ENCODE measurements at regions not wholly inside any gene's neighbourhood (a gene's known extent, or its start where the extent isn't known, plus 50 kb on each side); places are given as distances from the start of the nearest gene placed in this dataset.

GRCh38 chr18:45384137-45384961, 230.9 kb upstream of the SLC14A2 start:
- Histone ChIP-seq H3K36me3 (ENCODE audit: insufficient read depth, low read length) (no peaks in the 10 kb centered on the region), H3K9ac (ENCODE audit: insufficient read length) (no peak overlapping the region), H3K4me3 (no peak overlapping the region), H3K27ac (no peak overlapping the region), H3K9me3 (ENCODE audit: low read depth, low read length) (no peaks in the 10 kb centered on the region)
- no peak for TF ChIP-seq FOXP2 (optimal IDR thresholded peaks at IDR 0.05; ENCODE audit: control extremely low read depth, extremely low read length, insufficient read depth)
- TF ChIP-seq EZH2 (IDR thresholded peaks at IDR 0.05) = no peak
- TF ChIP-seq POLR2AphosphoS5 (IDR thresholded peaks at IDR 0.05; ENCODE audit: borderline replicate concordance, low read depth, low read length) = no peak
- peak; percentile 28 for DNase-seq (ENCODE audit: low read depth, low spot score)

- no peaks in the 10 kb centered on the region for H3K36me3 ChIP-seq (ENCODE audit: insufficient read depth, low read length)
- no peak overlapping the region for H3K9ac ChIP-seq (ENCODE audit: insufficient read length)
- TF ChIP-seq EZH2 (IDR thresholded peaks at IDR 0.05) (no peak), FOXP2 (optimal IDR thresholded peaks at IDR 0.05; ENCODE audit: control extremely low read depth, extremely low read length, insufficient read depth) (no peak), POLR2AphosphoS5 (IDR thresholded peaks at IDR 0.05; ENCODE audit: borderline replicate concordance, low read depth, low read length) (no peak)
- H3K4me3 ChIP-seq = no peak overlapping the region
- DNase-seq (ENCODE audit: low read depth, low spot score) = no peak
- H3K9me3 ChIP-seq (ENCODE audit: low read depth, low read length) = no peaks in the 10 kb centered on the region
- no peak overlapping the region for H3K27ac ChIP-seq
These were observed 230.3 kb upstream of the SLC14A2 start for GRCh38 chr18:45384962-45385315.

DNA sequence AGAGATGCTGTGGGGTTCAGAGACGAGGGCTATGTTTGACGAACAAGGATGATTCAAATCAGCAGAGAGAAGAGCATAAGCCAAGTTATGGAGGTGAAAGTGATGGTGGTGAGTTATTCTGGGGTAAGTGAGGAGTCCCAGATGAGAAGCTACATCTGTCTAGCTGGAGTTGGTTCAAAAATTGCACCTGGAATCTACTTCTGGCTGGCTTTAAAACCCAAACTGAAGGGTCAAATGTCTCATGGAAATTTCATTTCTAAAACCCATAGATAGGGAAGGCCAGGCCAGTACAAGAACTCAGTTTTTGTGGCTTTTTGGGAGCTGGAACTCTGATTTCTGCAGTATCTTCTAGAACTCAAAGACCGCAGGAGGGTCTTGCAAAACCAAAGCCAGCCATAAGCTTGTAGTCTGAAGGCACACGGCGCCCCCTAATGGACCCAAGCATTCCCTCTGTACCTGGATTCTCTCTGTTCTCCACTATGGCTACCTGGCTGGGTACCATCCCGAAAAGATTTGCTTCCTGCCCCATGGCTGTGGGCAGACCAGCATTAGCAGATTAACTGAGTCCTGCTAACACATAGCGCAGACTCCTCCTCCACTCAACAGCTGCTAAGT, 229.1 kb upstream of the SLC14A2 start:
- Histone ChIP-seq H3K9ac (ENCODE audit: insufficient read length) (no peak overlapping the region), H3K4me3 (no peak overlapping the region)
- DNase-seq (ENCODE audit: low read depth, low spot score) = no peak

GRCh38 chr18:45387229-45387628, 228.0 kb upstream of the SLC14A2 start:
- Histone ChIP-seq H3K9ac (ENCODE audit: insufficient read length) (no peak overlapping the region), H3K4me3 (no peak overlapping the region), H3K27ac (no peak overlapping the region), H3K36me3 (ENCODE audit: insufficient read depth, low read length) (no peaks in the 10 kb centered on the region), H3K9me3 (ENCODE audit: low read depth, low read length) (no peaks in the 10 kb centered on the region)
- TF ChIP-seq POLR2AphosphoS5 (IDR thresholded peaks at IDR 0.05; ENCODE audit: borderline replicate concordance, low read depth, low read length) (no peak), EZH2 (IDR thresholded peaks at IDR 0.05) (no peak), FOXP2 (optimal IDR thresholded peaks at IDR 0.05; ENCODE audit: control extremely low read depth, extremely low read length, insufficient read depth) (no peak)
- DNase-seq (ENCODE audit: low read depth, low spot score) = no peak

More for the DNA sequence above, 229.1 kb upstream of the SLC14A2 start:
- no peaks in the 10 kb centered on the region for H3K9me3 ChIP-seq (ENCODE audit: low read depth, low read length)
- no peak for TF ChIP-seq EZH2 (IDR thresholded peaks at IDR 0.05)
- TF ChIP-seq POLR2AphosphoS5 (IDR thresholded peaks at IDR 0.05; ENCODE audit: borderline replicate concordance, low read depth, low read length) = no peak
- TF ChIP-seq FOXP2 (optimal IDR thresholded peaks at IDR 0.05; ENCODE audit: control extremely low read depth, extremely low read length, insufficient read depth) = no peak
- H3K27ac ChIP-seq = no peak overlapping the region
- H3K36me3 ChIP-seq (ENCODE audit: insufficient read depth, low read length) = no peaks in the 10 kb centered on the region

GRCh38 chr18:45398448-45398847, 216.8 kb upstream of the SLC14A2 start:
- TF ChIP-seq FOXP2 (optimal IDR thresholded peaks at IDR 0.05; ENCODE audit: control extremely low read depth, extremely low read length, insufficient read depth) = no peak
- no peak for TF ChIP-seq POLR2AphosphoS5 (IDR thresholded peaks at IDR 0.05; ENCODE audit: borderline replicate concordance, low read depth, low read length)
- no peak for TF ChIP-seq EZH2 (IDR thresholded peaks at IDR 0.05)
- Histone ChIP-seq H3K36me3 (ENCODE audit: insufficient read depth, low read length) (no peaks in the 10 kb centered on the region), H3K9ac (ENCODE audit: insufficient read length) (no peak overlapping the region), H3K4me3 (no peak overlapping the region), H3K27ac (no peak overlapping the region), H3K9me3 (ENCODE audit: low read depth, low read length) (no peaks in the 10 kb centered on the region)
- no peak for DNase-seq (ENCODE audit: low read depth, low spot score)

GRCh38 chr18:45399146-45399545, 216.1 kb upstream of the SLC14A2 start:
- no peak overlapping the region for H3K9ac ChIP-seq (ENCODE audit: insufficient read length)
- TF ChIP-seq POLR2AphosphoS5 (IDR thresholded peaks at IDR 0.05; ENCODE audit: borderline replicate concordance, low read depth, low read length) (no peak), FOXP2 (optimal IDR thresholded peaks at IDR 0.05; ENCODE audit: control extremely low read depth, extremely low read length, insufficient read depth) (no peak), EZH2 (IDR thresholded peaks at IDR 0.05) (no peak)
- no peaks in the 10 kb centered on the region for H3K36me3 ChIP-seq (ENCODE audit: insufficient read depth, low read length)
- no peaks in the 10 kb centered on the region for H3K9me3 ChIP-seq (ENCODE audit: low read depth, low read length)
- DNase-seq (ENCODE audit: low read depth, low spot score) = no peak
- no peak overlapping the region for H3K27ac ChIP-seq
- H3K4me3 ChIP-seq = no peak overlapping the region

DNA sequence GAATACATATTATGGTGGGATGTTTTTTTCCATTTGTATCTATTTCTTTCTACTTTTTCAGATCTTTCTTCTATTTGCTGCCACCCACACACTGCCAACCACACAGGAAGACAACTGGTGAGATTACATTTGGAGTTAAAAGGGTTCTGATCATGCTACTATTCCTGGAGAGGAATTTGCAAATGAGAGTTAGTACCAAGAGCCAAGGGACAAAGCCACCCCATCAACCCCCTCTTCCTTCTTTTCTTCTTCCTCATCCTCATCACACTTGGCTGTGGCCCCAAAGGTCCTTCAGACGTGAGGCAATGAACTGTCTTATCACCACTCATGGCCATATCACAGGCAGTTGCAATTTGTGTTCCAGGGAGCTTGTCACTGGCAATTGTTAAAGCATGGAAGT, 215.6 kb upstream of the SLC14A2 start:
- DNase-seq (ENCODE audit: low read depth, low spot score) = no peak
- H3K27ac ChIP-seq = no peak overlapping the region
- no peak overlapping the region for H3K9ac ChIP-seq (ENCODE audit: insufficient read length)

DNA sequence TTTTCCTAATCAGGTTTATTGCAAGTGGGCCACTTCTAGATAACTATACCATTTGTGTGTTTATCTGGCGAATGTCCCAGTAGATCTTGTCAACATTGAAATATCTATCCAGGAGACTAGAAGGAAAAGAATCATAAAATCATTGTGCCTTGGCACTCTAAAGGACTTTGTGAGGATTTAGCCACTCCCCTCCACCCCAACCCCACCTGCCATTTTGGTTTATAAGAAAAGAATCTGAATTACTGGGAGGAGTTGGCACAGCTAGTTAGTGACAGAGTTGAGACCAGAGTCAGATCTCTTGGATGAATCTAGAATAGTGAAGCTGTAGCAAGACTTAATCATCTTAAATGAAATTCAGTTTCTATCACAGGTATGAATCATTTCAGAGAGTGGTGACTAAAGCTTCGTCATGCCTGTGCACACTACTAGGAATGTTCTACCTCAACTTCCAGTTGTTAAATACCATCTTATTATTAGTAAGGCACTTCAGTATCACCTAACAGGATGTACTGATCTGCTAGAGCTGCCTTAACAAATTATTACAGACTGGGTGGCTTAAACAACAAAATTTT, 212.7 kb upstream of the SLC14A2 start:
- TF ChIP-seq POLR2AphosphoS5 (IDR thresholded peaks at IDR 0.05; ENCODE audit: borderline replicate concordance, low read depth, low read length) = no peak
- no peak for TF ChIP-seq EZH2 (IDR thresholded peaks at IDR 0.05)
- no peak for TF ChIP-seq FOXP2 (optimal IDR thresholded peaks at IDR 0.05; ENCODE audit: control extremely low read depth, extremely low read length, insufficient read depth)
- DNase-seq (ENCODE audit: low read depth, low spot score) = no peak
- Histone ChIP-seq H3K27ac (no peak overlapping the region), H3K36me3 (ENCODE audit: insufficient read depth, low read length) (no peaks in the 10 kb centered on the region), H3K9me3 (ENCODE audit: low read depth, low read length) (no peaks in the 10 kb centered on the region), H3K4me3 (no peak overlapping the region), H3K9ac (ENCODE audit: insufficient read length) (no peak overlapping the region)

More for the DNA sequence above, 215.6 kb upstream of the SLC14A2 start:
- H3K9me3 ChIP-seq (ENCODE audit: low read depth, low read length) = no peaks in the 10 kb centered on the region
- TF ChIP-seq FOXP2 (optimal IDR thresholded peaks at IDR 0.05; ENCODE audit: control extremely low read depth, extremely low read length, insufficient read depth) = no peak
- no peak for TF ChIP-seq EZH2 (IDR thresholded peaks at IDR 0.05)
- TF ChIP-seq POLR2AphosphoS5 (IDR thresholded peaks at IDR 0.05; ENCODE audit: borderline replicate concordance, low read depth, low read length) = no peak
- H3K36me3 ChIP-seq (ENCODE audit: insufficient read depth, low read length) = no peaks in the 10 kb centered on the region
- H3K4me3 ChIP-seq = no peak overlapping the region
